Stimulated activated CD4-positive, alpha-beta T cell treated with anti-CD3 and anti-CD28 coated beads, Interleukin-4, amount 100 ng/mL, for 24 hours (primary cell): ENCODE measurements at regions not wholly inside any gene's neighbourhood (a gene's known extent, or its start where the extent isn't known, plus 50 kb on each side); places are given as distances from the start of the nearest gene placed in this dataset.
"Not testable (repeated sequence)": the region's sequence is repeated elsewhere in the genome, so short reads cannot be mapped to it uniquely, and the experiment has no call there.

ENCODE experiments used
- DNase-seq: peaks from one replicate; pipeline ENCODE4 v3.0.0-alpha.2; 2020

GRCh38 chr14:43132441-43132840 is 1374.6 kb downstream of the FSCB start:
- DNase-seq, result no peak

GRCh38 chr14:43128429-43128828 is 1378.7 kb downstream of the FSCB start:
- DNase-seq, result not testable (repeated sequence)

- DNase-seq, result not testable (repeated sequence)
Measured at GRCh38 chr14:43127874-43128273, 1379.2 kb downstream of the FSCB start.

- no peak for DNase-seq
Measured at GRCh38 chr14:43123544-43123943, 1383.5 kb downstream of the FSCB start.

- DNase-seq, result no peak
Measured at GRCh38 chr14:43119672-43120071, 1387.4 kb downstream of the FSCB start.

- DNase-seq, result no peak
Measured at GRCh38 chr14:43116341-43116740, 1390.7 kb downstream of the FSCB start.

- DNase-seq, result no peak
Measured at GRCh38 chr14:43105305-43105704, 1401.8 kb downstream of the FSCB start.

- DNase-seq, result no peak
Measured at GRCh38 chr14:43090380-43090779, 1416.7 kb downstream of the FSCB start.

- DNase-seq, result no peak
Measured at GRCh38 chr14:43087666-43088065, 1419.4 kb downstream of the FSCB start.

GRCh38 chr14:43085819-43086218 is 1421.3 kb downstream of the FSCB start:
- no peak for DNase-seq

- not testable (repeated sequence) for DNase-seq
Measured at GRCh38 chr14:43067372-43067771, 1439.7 kb downstream of the FSCB start.

GRCh38 chr14:43056106-43056505 is 1449.4 kb downstream of the LRFN5 start:
- DNase-seq, result no peak

GRCh38 chr14:43052897-43053296 is 1446.2 kb downstream of the LRFN5 start:
- DNase-seq, result no peak

- DNase-seq, result no peak
Measured at GRCh38 chr14:43043850-43044249, 1437.2 kb downstream of the LRFN5 start.

- no peak for DNase-seq
Measured at GRCh38 chr14:43042408-43042807, 1435.7 kb downstream of the LRFN5 start.

- no peak for DNase-seq
Measured at GRCh38 chr14:43041976-43042375, 1435.3 kb downstream of the LRFN5 start.

GRCh38 chr14:43041207-43041606 is 1434.5 kb downstream of the LRFN5 start:
- no peak for DNase-seq

GRCh38 chr14:43039881-43040280 is 1433.2 kb downstream of the LRFN5 start:
- no peak for DNase-seq

GRCh38 chr14:43031598-43031997 is 1424.9 kb downstream of the LRFN5 start:
- DNase-seq, result no peak

- no peak for DNase-seq
Measured at GRCh38 chr14:43022094-43022800, 1415.6 kb downstream of the LRFN5 start.

GRCh38 chr14:43019826-43020225 is 1413.2 kb downstream of the LRFN5 start:
- no peak for DNase-seq

GRCh38 chr14:43014338-43014737 is 1407.7 kb downstream of the LRFN5 start:
- no peak for DNase-seq

- no peak for DNase-seq
Measured at GRCh38 chr14:43012817-43013216, 1406.1 kb downstream of the LRFN5 start.

GRCh38 chr14:43005807-43006206 is 1399.1 kb downstream of the LRFN5 start:
- DNase-seq, result no peak

GRCh38 chr14:43003845-43004244 is 1397.2 kb downstream of the LRFN5 start:
- DNase-seq, result no peak
